HG03135 (cell line): ENCODE measurements at regions not wholly inside any gene's neighbourhood (a gene's known extent, or its start where the extent isn't known, plus 50 kb on each side); places are given as distances from the start of the nearest gene placed in this dataset.

Experiments
- ATAC-seq: cut with Tn5 transposase; IDR thresholded peaks from one replicate; pipeline ENCODE4 v1.9.1; 2021; ENCODE audit warnings: mild to moderate bottlenecking, moderate library complexity; ENCODE audit not compliant: unreplicated experiment

DNA sequence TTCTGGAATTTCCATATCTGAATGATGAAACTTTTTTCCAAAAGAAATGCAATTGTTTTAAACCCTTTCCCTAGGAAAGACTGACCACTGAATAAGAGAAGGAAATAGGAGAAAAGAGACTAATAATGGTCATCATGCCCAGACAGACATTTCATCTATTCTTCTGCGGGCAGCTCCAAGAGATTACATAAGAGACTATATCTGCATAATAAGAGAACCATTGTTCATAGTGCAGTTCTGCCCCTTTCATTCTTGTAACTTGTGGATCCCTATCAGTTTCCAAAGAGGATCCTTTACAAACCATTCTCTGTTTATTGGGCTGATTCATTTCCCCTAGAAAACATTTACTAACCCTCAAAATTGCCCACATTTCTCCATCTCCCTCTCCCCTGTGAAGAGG is 197.8 kb downstream of the FSCB start:
- no peak for ATAC-seq

GRCh38 chr14:44300916-44301315 is 206.2 kb downstream of the FSCB start:
- no peak for ATAC-seq

DNA sequence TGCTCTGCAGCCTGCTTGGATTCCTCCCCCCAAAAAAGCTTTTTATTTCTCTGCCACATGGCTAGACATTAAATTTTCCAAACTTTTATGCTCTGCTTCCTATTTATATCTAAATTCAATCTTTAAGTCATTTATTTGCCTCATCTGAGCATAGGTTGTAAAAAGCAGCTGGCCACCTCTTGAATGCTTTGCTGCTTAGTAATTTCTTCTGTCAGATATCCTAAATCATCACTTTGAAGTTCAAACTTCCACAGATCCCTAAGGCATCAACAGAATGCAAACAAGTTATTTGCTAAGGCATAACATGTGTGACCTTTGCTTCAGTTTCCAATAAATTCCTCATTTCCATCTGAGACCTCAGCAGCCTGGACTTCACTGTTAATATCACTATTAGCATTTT is 209.6 kb downstream of the FSCB start:
- ATAC-seq, result no peak

DNA sequence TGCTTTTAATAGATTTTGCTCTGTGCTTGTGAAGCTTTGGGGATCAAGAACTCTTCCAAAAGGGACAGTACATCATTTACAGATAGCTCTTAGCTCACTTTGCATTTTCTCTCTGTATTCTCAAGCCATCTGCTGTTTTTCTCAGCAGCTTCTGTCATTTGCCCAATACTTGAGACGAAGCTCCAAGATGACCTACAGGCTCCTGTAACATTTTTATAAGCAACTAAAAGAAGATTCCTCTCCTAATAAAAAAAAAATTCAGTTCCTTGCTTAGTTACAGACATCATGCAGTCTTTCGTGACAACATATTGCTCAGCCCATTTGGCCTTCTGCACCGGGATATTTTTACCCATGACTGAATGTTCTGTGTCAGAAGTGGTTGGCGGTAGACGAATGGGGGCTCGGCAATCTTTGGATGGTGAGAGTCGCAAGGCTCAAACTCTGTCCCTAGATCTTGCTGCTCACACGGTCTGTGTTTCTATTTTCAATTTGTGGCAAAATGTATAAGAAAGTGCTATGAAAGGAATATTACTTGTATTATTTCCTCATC is 215.6 kb downstream of the FSCB start:
- no peak for ATAC-seq

- no peak for ATAC-seq
Measured at GRCh38 chr14:44287858-44288257, 219.2 kb downstream of the FSCB start.

DNA sequence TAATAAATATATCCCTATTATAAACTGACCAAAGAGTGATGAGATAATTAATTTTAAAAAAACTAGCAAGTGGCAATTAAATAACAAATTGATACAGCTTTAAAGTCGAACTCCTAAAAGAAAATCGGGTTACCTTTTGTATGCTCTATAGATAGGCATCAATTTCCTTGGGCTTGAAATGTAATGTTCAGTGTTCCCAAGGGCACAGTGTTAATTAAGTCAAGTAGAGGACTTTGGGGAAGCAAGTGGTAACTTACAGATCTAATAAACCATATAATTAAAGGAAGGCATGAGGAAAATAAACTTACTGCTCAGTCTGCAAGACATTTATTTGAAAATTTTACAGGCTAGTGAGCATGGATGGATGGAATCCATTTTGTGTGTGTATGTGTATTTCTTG is 220.9 kb downstream of the FSCB start:
- ATAC-seq, result no peak

DNA sequence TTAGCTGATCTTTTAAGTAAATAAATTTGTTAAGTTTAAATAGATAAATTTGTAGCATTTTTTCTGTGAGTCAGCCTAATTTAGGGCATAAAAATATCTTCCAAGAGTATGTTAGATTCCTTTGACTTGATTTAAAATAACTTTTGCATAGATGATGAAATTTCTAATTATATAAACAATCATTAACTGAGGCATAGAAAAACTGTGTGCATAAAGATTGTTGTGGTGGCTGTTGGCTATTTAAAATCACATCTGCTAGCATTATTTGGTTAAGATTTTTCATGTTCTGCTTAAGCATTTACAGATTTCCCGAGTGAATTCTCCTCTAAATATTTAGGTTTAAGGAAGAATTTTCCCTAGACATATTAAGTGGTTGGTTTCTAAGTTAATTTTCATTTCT is 223.2 kb downstream of the FSCB start:
- ATAC-seq, result no peak

DNA sequence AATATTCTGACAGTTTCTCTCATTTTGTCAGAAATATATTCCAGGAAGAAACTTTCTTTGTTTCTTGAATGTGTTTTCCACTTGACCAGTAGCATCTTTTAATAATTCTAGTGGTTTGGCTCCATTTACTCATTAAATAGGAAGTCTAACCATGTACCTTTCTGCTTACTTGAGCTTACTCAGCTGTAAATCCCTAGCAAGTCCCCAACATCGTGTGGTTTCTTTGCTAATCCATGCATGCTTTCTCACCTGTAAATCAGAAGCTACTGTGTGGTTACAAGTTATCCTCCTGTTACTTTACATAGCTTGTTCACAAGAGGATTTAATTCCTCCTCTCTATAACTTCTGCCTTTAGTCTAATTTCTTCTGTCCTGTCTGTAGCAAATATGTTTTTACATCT is 227.7 kb downstream of the FSCB start:
- ATAC-seq, result no peak

GRCh38 chr14:44271637-44272036 is 235.4 kb downstream of the FSCB start:
- no peak for ATAC-seq

GRCh38 chr14:44271006-44271405 is 236.1 kb downstream of the FSCB start:
- no peak for ATAC-seq

DNA sequence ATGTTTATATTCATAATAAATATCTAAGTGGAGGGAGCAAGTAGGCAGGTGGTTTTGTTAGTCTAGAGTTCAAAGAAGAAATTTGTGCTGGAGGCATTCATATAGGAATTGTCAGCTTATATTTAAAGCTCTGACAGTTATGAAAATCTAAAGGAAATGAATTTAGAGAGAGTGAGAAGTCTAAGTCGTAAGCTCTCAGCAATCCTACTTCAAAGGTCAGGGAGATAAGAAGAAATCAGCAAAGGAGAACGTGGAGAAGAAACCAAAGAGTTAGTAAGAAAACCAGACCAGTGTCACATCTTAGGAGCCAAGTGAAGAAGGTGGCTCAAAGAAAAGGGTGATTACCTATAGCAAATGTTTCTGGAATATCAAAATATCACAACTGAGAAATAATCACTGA is 241.8 kb downstream of the FSCB start:
- no peak for ATAC-seq

DNA sequence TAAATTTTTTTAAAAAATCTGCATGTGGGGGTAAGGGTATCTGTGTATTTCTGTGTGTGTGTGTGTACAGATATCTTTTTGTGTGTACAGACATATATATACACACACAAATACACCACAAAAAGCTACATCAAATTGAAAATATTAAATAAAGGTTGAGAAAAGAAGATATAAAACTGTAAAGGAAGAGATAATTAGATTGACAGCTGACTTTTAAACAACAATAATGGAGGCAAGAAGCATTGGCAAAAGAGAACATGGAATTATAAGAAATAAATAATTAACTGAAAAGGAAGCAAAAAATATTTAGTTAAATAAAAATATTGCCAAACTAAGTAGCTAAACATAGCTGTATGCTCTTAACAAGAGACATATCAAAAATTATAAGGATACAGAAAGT is 291.4 kb downstream of the FSCB start:
- ATAC-seq, result no peak

DNA sequence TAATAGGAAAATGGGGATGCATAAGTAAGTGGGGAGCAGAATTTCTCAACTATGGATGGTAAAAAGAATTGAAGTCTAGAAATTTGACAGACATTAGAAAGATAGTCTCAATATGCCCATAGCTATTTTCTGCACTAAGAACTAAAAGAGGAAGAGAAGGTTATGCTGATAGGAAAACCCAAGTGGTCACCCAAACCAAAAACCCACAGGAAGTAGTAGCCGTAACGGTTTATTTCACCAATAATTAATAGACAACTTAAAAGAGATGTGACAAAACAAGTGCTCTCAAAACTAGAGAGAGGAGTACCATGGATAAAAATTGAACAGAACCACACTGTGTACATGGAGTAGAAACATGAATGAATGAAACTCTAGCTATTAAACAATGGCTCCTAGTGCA is 295.4 kb downstream of the FSCB start:
- no peak for ATAC-seq

GRCh38 chr14:44204061-44204835 is 302.8 kb downstream of the FSCB start:
- no peak for ATAC-seq

DNA sequence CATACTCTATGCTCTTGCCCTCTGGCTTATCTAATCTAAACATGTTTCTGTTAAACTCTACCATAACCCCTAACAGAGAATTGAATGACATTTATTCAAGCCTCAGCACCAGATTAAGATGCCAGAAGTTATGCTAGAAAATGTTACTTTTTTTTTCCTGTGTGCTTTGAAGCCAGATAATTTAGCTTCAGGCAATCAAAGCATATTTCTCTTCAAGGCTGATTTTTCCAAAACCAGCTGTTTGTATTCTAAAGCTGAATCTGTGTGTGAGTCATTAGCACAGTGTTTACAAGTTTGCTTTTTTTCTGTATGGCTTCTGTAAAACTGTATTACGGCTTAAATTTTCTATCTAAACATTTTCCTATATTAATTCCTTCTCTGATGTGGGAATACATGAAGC is 326.1 kb downstream of the FSCB start:
- ATAC-seq, result no peak

- ATAC-seq, result no peak
Measured at GRCh38 chr14:44170556-44170955, 336.5 kb downstream of the FSCB start.

GRCh38 chr14:44170101-44170500 is 337.0 kb downstream of the FSCB start:
- ATAC-seq, result no peak

DNA sequence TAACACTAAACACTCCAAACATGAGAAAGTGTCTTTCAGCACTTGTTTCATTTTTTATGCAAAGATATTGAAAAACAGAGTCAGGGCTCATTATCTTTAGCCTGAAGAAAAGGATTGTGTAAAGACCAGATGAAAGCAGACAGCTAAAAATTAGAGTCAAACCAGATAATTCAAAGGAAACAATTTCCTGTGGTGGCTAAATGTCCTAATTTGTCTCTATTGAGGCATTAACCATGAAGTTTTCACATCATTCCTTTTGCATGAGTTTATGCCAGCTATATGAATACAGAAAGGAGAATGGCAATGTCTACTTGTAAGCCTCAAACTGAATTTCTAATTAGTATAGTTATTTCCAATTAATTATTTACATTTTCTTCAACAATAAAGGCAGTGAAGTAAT is 338.5 kb downstream of the FSCB start:
- ATAC-seq, result no peak

- no peak for ATAC-seq
Measured at GRCh38 chr14:44166611-44167010, 340.5 kb downstream of the FSCB start.

DNA sequence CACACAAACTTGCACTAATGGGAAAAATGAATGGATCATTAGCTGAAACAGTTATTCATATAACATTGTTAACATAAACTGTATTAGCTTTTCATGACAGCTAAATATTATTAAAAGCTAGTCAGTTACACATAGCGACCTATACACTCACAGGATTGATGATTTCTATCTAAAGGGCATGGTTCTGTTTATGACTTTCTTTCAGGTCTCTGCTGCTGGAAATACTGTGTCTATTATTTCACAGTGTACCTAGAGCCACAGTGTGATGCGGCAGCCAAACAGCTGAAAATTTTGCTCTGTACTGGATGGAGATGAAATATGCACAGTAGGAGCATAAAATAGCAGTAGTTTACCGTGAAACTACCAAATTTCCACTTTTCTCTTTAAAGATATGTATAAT is 341.1 kb downstream of the FSCB start:
- no peak for ATAC-seq

DNA sequence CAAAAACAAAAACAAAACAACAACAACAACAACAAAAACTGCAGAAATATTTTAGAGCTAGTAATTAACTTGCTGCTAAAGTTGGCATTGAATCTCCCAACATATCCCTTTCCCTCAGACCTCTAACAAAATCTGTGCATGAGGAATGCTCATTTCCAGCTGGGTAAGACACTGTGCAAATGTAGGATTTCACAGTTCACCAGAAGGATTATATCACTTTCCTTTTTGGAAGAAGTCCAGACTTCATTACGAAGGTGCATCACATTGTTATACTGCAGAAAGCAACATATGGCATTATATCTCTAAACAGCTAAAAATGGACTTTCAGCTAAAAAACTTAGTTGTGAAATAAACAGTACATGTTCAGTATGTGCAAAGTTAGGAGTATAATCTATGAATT is 341.8 kb downstream of the FSCB start:
- no peak for ATAC-seq

- ATAC-seq, result no peak
Measured at GRCh38 chr14:44163946-44164345, 343.1 kb downstream of the FSCB start.

GRCh38 chr14:44162197-44162596 is 344.9 kb downstream of the FSCB start:
- ATAC-seq, result no peak
